Uterus (tissue), 3 donors: ENCODE measurements at regions not wholly inside any gene's neighbourhood (a gene's known extent, or its start where the extent isn't known, plus 50 kb on each side); places are given as distances from the start of the nearest gene placed in this dataset.

Experiments used
- DNase-seq, 2 donors: peaks; one replicate each; pipeline ENCODE4 v3.0.0-alpha.2; 2019 to 2020
- H3K27ac ChIP-seq, 2 donors: fragments of 200-600 bp; sonication (generic); 1 replicate in 1 of 2; 2 replicates in 1 of 2; pipeline ENCODE4 v1.5.1; 2016 to 2018
- H3K27me3 ChIP-seq, 2 donors: fragments of 200-600 bp; sonication (generic); one replicate each; pipeline ENCODE4 v1.5.1; 2018 to 2019; ENCODE audit warnings: control low read depth in 1 of 2
- H3K36me3 ChIP-seq, 2 donors: fragments of 200-600 bp; sonication (generic); one replicate each; pipeline ENCODE4 v1.5.1; 2019; ENCODE audit warnings: control low read depth in 1 of 2
- H3K4me1 ChIP-seq, 2 donors: fragments of 200-600 bp; sonication (generic); one replicate each; pipeline ENCODE4 v1.5.1; 2018 to 2019; ENCODE audit warnings: control low read depth in 1 of 2
- H3K4me3 ChIP-seq, 2 donors: fragments of 200-600 bp; sonication (generic); 1 replicate in 1 of 2; 2 replicates in 1 of 2; pipeline ENCODE4 v1.5.1; 2018 to 2019; ENCODE audit warnings: mild to moderate bottlenecking in 1 of 2
- H3K9me3 ChIP-seq, 2 donors: fragments of 200-600 bp; sonication (generic); one replicate each; pipeline ENCODE4 v1.5.1; 2019; ENCODE audit warnings: control low read depth in 1 of 2
- POLR2A ChIP-seq, 2 donors: fragments of 450-650 bp; IDR thresholded peaks; one replicate each; pipeline ENCODE4 v1.6.1; 2016; ENCODE audit warnings: antibody characterized with exemption in 2 of 2, mild to moderate bottlenecking in 1 of 2, moderate library complexity in 1 of 2
- intact Hi-C: fragments of 100-400 bp; cut with DNase I; formaldehyde crosslinking; loops from one replicate; pipeline ENCODE4 v1.15.1; 2023; ENCODE audit warnings: low total_unique reads
- TF ChIP-seq, protein P1 (sequence below), 4 experiments: fragments of 200-600 bp in 2 of 4; fragments of 450-650 bp in 2 of 4; sonication (generic) in 2 of 4; IDR thresholded peaks; one replicate each; pipeline ENCODE4 v1.5.1; 2016 to 2019; ENCODE audit warnings: antibody characterized with exemption in 4 of 4, mild to moderate bottlenecking in 2 of 4, moderate library complexity in 1 of 4
- donor health status: DM: yes; HTN: yes; CAD: no.

- Histone ChIP-seq H3K36me3 (no peaks in the 10 kb centered on the region), H3K4me3 (no peak overlapping the region), H3K9me3 (no peaks in the 10 kb centered on the region), H3K27me3 (no peaks in the 10 kb centered on the region), H3K4me1 (peaks cover 0 to 3% of the 10 kb centered on the region in 2 donors), H3K27ac (no peak overlapping the region)
- no peak for TF ChIP-seq POLR2A (IDR thresholded peaks at IDR 0.05)
- no peak for DNase-seq
- intact Hi-C loops = no loop called here
Observed at GRCh38 chr22:27676545-27677213, 124.9 kb downstream of the MN1 start.

- no peak overlapping the region for H3K27ac ChIP-seq
- no peaks in the 10 kb centered on the region for H3K36me3 ChIP-seq
- DNase-seq = peak; percentile 31 to 33
- H3K4me1 ChIP-seq = peaks cover 0 to 3% of the 10 kb centered on the region in 2 donors
- TF ChIP-seq, protein P1, sequence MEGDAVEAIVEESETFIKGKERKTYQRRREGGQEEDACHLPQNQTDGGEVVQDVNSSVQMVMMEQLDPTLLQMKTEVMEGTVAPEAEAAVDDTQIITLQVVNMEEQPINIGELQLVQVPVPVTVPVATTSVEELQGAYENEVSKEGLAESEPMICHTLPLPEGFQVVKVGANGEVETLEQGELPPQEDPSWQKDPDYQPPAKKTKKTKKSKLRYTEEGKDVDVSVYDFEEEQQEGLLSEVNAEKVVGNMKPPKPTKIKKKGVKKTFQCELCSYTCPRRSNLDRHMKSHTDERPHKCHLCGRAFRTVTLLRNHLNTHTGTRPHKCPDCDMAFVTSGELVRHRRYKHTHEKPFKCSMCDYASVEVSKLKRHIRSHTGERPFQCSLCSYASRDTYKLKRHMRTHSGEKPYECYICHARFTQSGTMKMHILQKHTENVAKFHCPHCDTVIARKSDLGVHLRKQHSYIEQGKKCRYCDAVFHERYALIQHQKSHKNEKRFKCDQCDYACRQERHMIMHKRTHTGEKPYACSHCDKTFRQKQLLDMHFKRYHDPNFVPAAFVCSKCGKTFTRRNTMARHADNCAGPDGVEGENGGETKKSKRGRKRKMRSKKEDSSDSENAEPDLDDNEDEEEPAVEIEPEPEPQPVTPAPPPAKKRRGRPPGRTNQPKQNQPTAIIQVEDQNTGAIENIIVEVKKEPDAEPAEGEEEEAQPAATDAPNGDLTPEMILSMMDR (IDR thresholded peaks at IDR 0.05) = no peak
- TF ChIP-seq POLR2A (IDR thresholded peaks at IDR 0.05) = no peak
- no peak overlapping the region for H3K4me3 ChIP-seq
- H3K9me3 ChIP-seq = no peaks in the 10 kb centered on the region
- no peaks in the 10 kb centered on the region for H3K27me3 ChIP-seq
- intact Hi-C loops = no loop called here
Observed at GRCh38 chr22:27677905-27678458, 123.6 kb downstream of the MN1 start.

DNA sequence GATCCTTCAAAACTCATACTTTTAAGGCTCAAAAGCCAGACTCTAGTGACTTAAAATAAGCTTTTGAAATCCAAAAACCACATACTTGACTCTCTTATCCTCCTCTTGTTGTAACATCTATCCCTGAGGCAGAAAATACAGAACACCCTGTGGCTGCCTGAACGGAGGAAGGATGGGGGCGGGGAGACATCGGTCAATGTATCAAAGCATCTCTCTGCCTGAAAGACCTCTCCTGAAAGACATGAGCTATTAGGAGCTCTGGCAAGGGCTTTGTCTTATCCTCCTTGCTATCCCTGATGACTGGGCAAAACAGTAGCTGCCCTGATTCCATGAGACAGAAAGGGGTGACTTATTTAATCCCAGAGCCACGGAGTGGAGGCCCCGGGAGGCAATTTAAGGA lies 122.4 kb downstream of the MN1 start:
- H3K4me3 ChIP-seq = no peak overlapping the region
- no peak for DNase-seq
- no peaks in the 10 kb centered on the region for H3K27me3 ChIP-seq
- no peaks in the 10 kb centered on the region for H3K36me3 ChIP-seq
- TF ChIP-seq, protein P1 (IDR thresholded peaks at IDR 0.05) = no peak
- TF ChIP-seq POLR2A (IDR thresholded peaks at IDR 0.05) = no peak
- H3K9me3 ChIP-seq = no peaks in the 10 kb centered on the region
- H3K27ac ChIP-seq = no peak overlapping the region
- intact Hi-C loops = no loop called here
- no peaks in the 10 kb centered on the region for H3K4me1 ChIP-seq

DNA sequence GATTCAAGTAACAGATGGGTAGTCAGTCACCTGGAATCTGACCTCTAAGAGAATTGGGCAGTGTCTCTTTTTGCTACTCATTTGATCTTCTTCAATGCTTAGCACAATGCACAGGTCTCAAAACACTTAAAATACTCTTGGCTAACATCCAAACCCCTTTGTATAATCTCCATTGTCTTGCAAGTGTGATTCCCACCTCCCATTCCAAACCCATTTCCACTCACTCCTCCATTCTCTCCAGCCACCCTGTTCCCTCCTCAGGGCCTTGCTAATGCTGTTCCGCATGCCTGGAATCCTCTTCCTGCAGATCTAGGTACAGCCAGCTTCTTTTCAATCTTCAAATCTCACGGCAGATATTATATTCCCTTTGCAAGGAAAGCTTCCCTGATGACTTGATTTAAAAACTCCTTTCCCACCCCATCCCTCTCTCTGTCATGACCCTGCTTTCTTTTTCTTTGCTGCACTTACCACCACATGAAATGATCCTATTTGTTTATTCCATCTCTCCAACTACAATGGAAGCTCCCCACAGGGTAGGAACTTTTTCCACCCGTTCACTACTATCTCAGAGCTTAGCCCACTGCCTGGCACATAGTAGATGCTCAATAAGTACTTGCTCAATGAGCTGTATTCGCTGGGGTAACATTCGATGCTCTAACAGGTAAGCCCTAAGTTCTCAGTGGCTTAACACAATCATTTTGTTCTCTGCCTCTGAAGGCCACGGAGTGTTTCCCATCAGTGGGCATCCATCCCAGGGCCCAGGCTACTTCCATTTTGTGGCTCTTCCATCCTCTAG lies 121.7 kb downstream of the MN1 start:
- TF ChIP-seq, protein P1 (IDR thresholded peaks at IDR 0.05) = no peak
- TF ChIP-seq POLR2A (IDR thresholded peaks at IDR 0.05) = no peak

DNA sequence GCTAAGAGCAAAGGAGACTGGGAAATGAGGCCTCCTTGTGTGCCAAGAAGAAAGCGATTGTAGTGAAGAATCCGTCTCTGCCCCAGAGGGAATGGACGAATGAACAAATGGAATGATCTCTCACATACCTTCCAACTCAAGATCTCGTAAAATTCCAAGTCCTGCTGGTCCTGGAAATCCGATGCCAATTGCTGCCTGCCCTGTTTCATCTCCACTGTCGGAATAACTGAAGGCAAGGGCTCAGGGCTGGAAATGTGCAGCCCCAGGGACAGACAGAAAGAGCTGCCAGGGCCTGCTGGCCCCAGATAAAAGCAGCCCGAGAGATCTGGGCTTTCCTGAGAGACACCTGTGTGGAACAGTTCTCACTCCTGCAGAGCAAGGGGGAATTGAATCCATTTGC lies 120.9 kb downstream of the MN1 start:
- DNase-seq = no peak
- Histone ChIP-seq H3K9me3 (no peaks in the 10 kb centered on the region), H3K27me3 (no peaks in the 10 kb centered on the region), H3K36me3 (no peaks in the 10 kb centered on the region), H3K27ac (no peak overlapping the region), H3K4me1 (no peaks in the 10 kb centered on the region), H3K4me3 (no peak overlapping the region)
- TF ChIP-seq, protein P1 (IDR thresholded peaks at IDR 0.05) = no peak
- TF ChIP-seq POLR2A (IDR thresholded peaks at IDR 0.05) = no peak
- intact Hi-C loops = no loop called here

More for the DNA sequence above, 121.7 kb downstream of the MN1 start:
- Histone ChIP-seq H3K4me1 (no peaks in the 10 kb centered on the region), H3K9me3 (no peaks in the 10 kb centered on the region), H3K4me3 (no peak overlapping the region), H3K27me3 (no peaks in the 10 kb centered on the region), H3K36me3 (no peaks in the 10 kb centered on the region), H3K27ac (no peak overlapping the region)
- DNase-seq = no peak
- intact Hi-C loops = no loop called here
